Cardiac fibroblast (primary cell): ENCODE measurements at regions not wholly inside any gene's neighbourhood (a gene's known extent, or its start where the extent isn't known, plus 50 kb on each side); places are given as distances from the start of the nearest gene placed in this dataset.

Source experiments
- DNase-seq, 2 donors: peaks; one replicate each; pipeline versions ENCODE4 v3.0.0 to v3.0.0-alpha.2; 2010; ENCODE audit warnings: low read depth in 2 of 2
- H3K4me3 ChIP-seq, 2 donors: replicated peaks in 1 of 2; 1 replicate in 1 of 2; 2 replicates in 1 of 2; pipeline ENCODE4 v1.5.1; 2011; ENCODE audit warnings: low read depth in 2 of 2, low read length in 2 of 2, mild to moderate bottlenecking in 2 of 2, moderate library complexity in 1 of 2
- CTCF ChIP-seq: IDR thresholded peaks from one replicate; pipeline ENCODE4 v1.5.1; 2011; ENCODE audit warnings: low read depth, mild to moderate bottlenecking, low read length, inconsistent platforms

GRCh38 chr12:111194703-111195051, 174.2 kb downstream of the PHETA1 start:
- no peak for TF ChIP-seq CTCF
- H3K4me3 ChIP-seq: no peak overlapping the region
- DNase-seq: no peak

- TF ChIP-seq CTCF: no peak
- no peak for DNase-seq
- no peak overlapping the region for H3K4me3 ChIP-seq
Observed at GRCh38 chr12:111193977-111194702, 174.8 kb downstream of the PHETA1 start.

- TF ChIP-seq CTCF: no peak
- DNase-seq: no peak
- no peak overlapping the region for H3K4me3 ChIP-seq
Observed at GRCh38 chr12:111193496-111193895, 175.4 kb downstream of the PHETA1 start.

- no peak overlapping the region for H3K4me3 ChIP-seq
- no peak for DNase-seq
- no peak for TF ChIP-seq CTCF
Observed at GRCh38 chr12:111193067-111193466, 175.8 kb downstream of the PHETA1 start.

GRCh38 chr12:111192647-111193046, 176.2 kb downstream of the PHETA1 start:
- no peak for TF ChIP-seq CTCF
- DNase-seq: peak in 1 of 2 donors; percentile 2
- H3K4me3 ChIP-seq: no peak overlapping the region

GRCh38 chr12:111190741-111191526, 178.0 kb downstream of the PHETA1 start:
- DNase-seq: no peak
- H3K4me3 ChIP-seq: no peak overlapping the region
- TF ChIP-seq CTCF: no peak

- no peak for TF ChIP-seq CTCF
- DNase-seq: no peak
- no peak overlapping the region for H3K4me3 ChIP-seq
Observed at GRCh38 chr12:111189792-111190191, 179.1 kb downstream of the PHETA1 start.
